K562 (cell line): ENCODE measurements at regions not wholly inside any gene's neighbourhood (a gene's known extent, or its start where the extent isn't known, plus 50 kb on each side); places are given as distances from the start of the nearest gene placed in this dataset.

Source experiments
- CCAR2 ChIP-seq: fragments of 200-400 bp; formaldehyde crosslinking; IDR thresholded peaks from 2 replicates; pipeline ENCODE4 v1.6.1; 2017; ENCODE audit warnings: mild to moderate bottlenecking, low read depth, low read length
- CHD1 ChIP-seq: fragments of 200-600 bp; sonication (generic); IDR thresholded peaks from one replicate; pipeline ENCODE4 v1.6.1; 2012; ENCODE audit warnings: mild to moderate bottlenecking, moderate library complexity, low read length, inconsistent platforms
- L3MBTL2 ChIP-seq: fragments of 450-650 bp; IDR thresholded peaks from 2 replicates; pipeline ENCODE4 v1.6.1; 2016; ENCODE audit warnings: mild to moderate bottlenecking, moderate library complexity
- MEIS2 ChIP-seq: fragments of 450-650 bp; IDR thresholded peaks from 2 replicates; pipeline ENCODE4 v1.6.1; 2014; ENCODE audit warnings: mild to moderate bottlenecking; ENCODE audit not compliant: partially characterized antibody
- NONO ChIP-seq, 2 experiments: fragments of 200-400 bp in 1 of 2; fragments of 450-650 bp in 1 of 2; formaldehyde crosslinking in 1 of 2; IDR thresholded peaks; 2 replicates each; pipeline ENCODE4 v1.6.1; 2017; ENCODE audit warnings: low read depth in 2 of 2, mild to moderate bottlenecking in 2 of 2, moderate library complexity in 2 of 2, low read length in 1 of 2
- RAD21 ChIP-seq, 2 experiments: fragments of 250-450 bp in 1 of 2; fragments of 450-650 bp in 1 of 2; sonication (Bioruptor Pico) in 1 of 2; formaldehyde crosslinking in 1 of 2; IDR thresholded peaks in 1 of 2; conservative IDR thresholded peaks in 1 of 2; 2 replicates each; pipeline versions ENCODE4 v1.4.0 to v1.8.0; 2020 to 2022; ENCODE audit warnings: mild to moderate bottlenecking in 2 of 2, moderate library complexity in 1 of 2
- REST ChIP-seq, 2 experiments: fragments of 450-650 bp; formaldehyde crosslinking in 1 of 2; IDR thresholded peaks; 2 replicates each; pipeline versions ENCODE4 v1.4.0 to v1.6.1; 2014 to 2020; ENCODE audit warnings: mild to moderate bottlenecking in 2 of 2, borderline replicate concordance in 1 of 2, low read depth in 1 of 2
- TBP ChIP-seq: optimal IDR thresholded peaks from 2 replicates; pipeline ENCODE3; 2011; ENCODE audit warnings: low read depth, low read length, improper control_type of control experiment
- ZNF217 ChIP-seq: sonication (generic); formaldehyde crosslinking; IDR thresholded peaks from 2 replicates; pipeline ENCODE4 v1.8.0; 2022; ENCODE audit warnings: mild to moderate bottlenecking, missing genetic modification reagents
- TF ChIP-seq, protein P1 (sequence below): fragments of 250-450 bp; sonication (Bioruptor Pico); IDR thresholded peaks from 2 replicates; pipeline ENCODE4 v1.8.0; 2021; ENCODE audit warnings: borderline replicate concordance, mild to moderate bottlenecking, moderate library complexity; ENCODE audit not compliant: poor library complexity, severe bottlenecking
- TF ChIP-seq, protein P2 (sequence below): sonication (generic); formaldehyde crosslinking; IDR thresholded peaks from 2 replicates; pipeline ENCODE4 v1.4.0; 2020; ENCODE audit warnings: mild to moderate bottlenecking, missing genetic modification reagents

DNA sequence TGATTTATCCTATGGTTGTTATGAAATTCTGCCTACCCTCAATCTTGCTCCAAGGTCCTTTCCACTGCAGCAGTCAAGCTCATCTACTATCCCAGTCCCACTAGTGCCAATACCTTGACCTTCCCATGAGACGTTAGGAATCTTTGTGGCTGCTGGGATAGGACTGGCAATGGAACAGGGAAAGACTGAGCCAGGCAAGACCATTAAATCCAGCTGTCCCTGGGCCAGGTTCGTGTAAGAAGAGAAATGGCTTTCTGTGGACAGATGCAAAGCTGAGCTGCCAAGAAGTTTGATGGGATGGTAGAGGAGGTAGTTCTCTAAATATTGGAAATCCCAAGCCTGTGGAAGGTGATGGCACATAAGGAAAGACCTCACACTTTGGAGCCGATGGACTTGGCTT lies 50.1 kb upstream of the TMEM17 start:
- no peak for TF ChIP-seq RAD21 (CRISPR knock-in tag; conservative IDR thresholded peaks at IDR 0.05 in 1 of 2, IDR thresholded peaks at IDR 0.05 in 1 of 2)
- no peak for TF ChIP-seq MEIS2
- no peak for TF ChIP-seq CHD1
- TF ChIP-seq REST (IDR thresholded peaks at IDR 0.05; ENCODE audit: borderline replicate concordance): no peak
- no peak for TF ChIP-seq REST (CRISPR knock-in tag; IDR thresholded peaks at IDR 0.05; ENCODE audit: low read depth)
- no peak for TF ChIP-seq TBP
- TF ChIP-seq NONO (IDR thresholded peaks at IDR 0.05; ENCODE audit: low read depth in 2 of 2, low read length in 1 of 2): no peak
- no peak for TF ChIP-seq L3MBTL2
- TF ChIP-seq, protein P1, sequence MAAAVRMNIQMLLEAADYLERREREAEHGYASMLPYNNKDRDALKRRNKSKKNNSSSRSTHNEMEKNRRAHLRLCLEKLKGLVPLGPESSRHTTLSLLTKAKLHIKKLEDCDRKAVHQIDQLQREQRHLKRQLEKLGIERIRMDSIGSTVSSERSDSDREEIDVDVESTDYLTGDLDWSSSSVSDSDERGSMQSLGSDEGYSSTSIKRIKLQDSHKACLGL (CRISPR knock-in tag): no peak
- TF ChIP-seq, protein P2, sequence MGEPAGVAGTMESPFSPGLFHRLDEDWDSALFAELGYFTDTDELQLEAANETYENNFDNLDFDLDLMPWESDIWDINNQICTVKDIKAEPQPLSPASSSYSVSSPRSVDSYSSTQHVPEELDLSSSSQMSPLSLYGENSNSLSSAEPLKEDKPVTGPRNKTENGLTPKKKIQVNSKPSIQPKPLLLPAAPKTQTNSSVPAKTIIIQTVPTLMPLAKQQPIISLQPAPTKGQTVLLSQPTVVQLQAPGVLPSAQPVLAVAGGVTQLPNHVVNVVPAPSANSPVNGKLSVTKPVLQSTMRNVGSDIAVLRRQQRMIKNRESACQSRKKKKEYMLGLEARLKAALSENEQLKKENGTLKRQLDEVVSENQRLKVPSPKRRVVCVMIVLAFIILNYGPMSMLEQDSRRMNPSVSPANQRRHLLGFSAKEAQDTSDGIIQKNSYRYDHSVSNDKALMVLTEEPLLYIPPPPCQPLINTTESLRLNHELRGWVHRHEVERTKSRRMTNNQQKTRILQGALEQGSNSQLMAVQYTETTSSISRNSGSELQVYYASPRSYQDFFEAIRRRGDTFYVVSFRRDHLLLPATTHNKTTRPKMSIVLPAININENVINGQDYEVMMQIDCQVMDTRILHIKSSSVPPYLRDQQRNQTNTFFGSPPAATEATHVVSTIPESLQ (CRISPR knock-in tag): no peak
- TF ChIP-seq CCAR2: no peak
- TF ChIP-seq ZNF217 (CRISPR knock-in tag): no peak
